ENCODE measurements at regions not wholly inside any gene's neighbourhood (a gene's known extent, or its start where the extent isn't known, plus 50 kb on each side); places are given as distances from the start of the nearest gene placed in this dataset.

DNA sequence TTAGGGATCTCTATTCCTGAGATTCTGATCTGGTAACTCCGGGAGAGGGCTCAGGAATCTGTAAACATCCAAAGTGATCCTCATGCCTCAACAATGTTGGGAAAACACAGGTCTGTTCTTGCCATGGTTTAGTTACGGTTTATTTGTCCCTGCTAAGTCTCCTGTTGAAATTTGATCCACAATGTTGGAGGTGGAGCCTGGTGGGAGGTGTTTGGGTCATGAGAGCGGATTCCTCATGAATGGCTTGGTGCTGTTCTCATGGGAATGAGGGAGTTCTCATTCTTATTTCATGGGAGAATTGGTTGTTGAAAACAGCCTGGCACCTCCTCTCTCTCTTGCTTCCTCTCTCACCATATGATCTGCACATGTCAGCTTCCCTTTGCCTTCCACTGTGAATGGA lies 608.6 kb upstream of the GOT2 start:
- TF ChIP-seq, protein P1, sequence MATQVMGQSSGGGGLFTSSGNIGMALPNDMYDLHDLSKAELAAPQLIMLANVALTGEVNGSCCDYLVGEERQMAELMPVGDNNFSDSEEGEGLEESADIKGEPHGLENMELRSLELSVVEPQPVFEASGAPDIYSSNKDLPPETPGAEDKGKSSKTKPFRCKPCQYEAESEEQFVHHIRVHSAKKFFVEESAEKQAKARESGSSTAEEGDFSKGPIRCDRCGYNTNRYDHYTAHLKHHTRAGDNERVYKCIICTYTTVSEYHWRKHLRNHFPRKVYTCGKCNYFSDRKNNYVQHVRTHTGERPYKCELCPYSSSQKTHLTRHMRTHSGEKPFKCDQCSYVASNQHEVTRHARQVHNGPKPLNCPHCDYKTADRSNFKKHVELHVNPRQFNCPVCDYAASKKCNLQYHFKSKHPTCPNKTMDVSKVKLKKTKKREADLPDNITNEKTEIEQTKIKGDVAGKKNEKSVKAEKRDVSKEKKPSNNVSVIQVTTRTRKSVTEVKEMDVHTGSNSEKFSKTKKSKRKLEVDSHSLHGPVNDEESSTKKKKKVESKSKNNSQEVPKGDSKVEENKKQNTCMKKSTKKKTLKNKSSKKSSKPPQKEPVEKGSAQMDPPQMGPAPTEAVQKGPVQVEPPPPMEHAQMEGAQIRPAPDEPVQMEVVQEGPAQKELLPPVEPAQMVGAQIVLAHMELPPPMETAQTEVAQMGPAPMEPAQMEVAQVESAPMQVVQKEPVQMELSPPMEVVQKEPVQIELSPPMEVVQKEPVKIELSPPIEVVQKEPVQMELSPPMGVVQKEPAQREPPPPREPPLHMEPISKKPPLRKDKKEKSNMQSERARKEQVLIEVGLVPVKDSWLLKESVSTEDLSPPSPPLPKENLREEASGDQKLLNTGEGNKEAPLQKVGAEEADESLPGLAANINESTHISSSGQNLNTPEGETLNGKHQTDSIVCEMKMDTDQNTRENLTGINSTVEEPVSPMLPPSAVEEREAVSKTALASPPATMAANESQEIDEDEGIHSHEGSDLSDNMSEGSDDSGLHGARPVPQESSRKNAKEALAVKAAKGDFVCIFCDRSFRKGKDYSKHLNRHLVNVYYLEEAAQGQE (IDR thresholded peaks at IDR 0.05): no peak
- TF ChIP-seq, protein P2, sequence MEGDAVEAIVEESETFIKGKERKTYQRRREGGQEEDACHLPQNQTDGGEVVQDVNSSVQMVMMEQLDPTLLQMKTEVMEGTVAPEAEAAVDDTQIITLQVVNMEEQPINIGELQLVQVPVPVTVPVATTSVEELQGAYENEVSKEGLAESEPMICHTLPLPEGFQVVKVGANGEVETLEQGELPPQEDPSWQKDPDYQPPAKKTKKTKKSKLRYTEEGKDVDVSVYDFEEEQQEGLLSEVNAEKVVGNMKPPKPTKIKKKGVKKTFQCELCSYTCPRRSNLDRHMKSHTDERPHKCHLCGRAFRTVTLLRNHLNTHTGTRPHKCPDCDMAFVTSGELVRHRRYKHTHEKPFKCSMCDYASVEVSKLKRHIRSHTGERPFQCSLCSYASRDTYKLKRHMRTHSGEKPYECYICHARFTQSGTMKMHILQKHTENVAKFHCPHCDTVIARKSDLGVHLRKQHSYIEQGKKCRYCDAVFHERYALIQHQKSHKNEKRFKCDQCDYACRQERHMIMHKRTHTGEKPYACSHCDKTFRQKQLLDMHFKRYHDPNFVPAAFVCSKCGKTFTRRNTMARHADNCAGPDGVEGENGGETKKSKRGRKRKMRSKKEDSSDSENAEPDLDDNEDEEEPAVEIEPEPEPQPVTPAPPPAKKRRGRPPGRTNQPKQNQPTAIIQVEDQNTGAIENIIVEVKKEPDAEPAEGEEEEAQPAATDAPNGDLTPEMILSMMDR (IDR thresholded peaks at IDR 0.05): no peak
- no peak for TF ChIP-seq CBX8 (IDR thresholded peaks at IDR 0.05)
- no peak for TF ChIP-seq POLR2A (IDR thresholded peaks at IDR 0.05; ENCODE audit: low read length)
- no peak for TF ChIP-seq FOSL2 (IDR thresholded peaks at IDR 0.05)
- no peak for TF ChIP-seq FOSL2 (CRISPR knock-in tag; IDR thresholded peaks at IDR 0.05)
- no peak for TF ChIP-seq GATA3 (IDR thresholded peaks at IDR 0.05; ENCODE audit: borderline replicate concordance)
- TF ChIP-seq RAD21 (conservative IDR thresholded peaks at IDR 0.05 in 1 of 2, IDR thresholded peaks at IDR 0.05 in 1 of 2): no peak
- TF ChIP-seq CBX2 (IDR thresholded peaks at IDR 0.05; ENCODE audit: borderline replicate concordance, low read depth): no peak
- TF ChIP-seq MYC (IDR thresholded peaks at IDR 0.05; ENCODE audit: borderline replicate concordance, low read length): no peak
- TF ChIP-seq, protein P3, sequence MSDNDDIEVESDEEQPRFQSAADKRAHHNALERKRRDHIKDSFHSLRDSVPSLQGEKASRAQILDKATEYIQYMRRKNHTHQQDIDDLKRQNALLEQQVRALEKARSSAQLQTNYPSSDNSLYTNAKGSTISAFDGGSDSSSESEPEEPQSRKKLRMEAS (IDR thresholded peaks at IDR 0.05): no peak
- TF ChIP-seq RFX5 (IDR thresholded peaks at IDR 0.05): no peak
- TF ChIP-seq ZC3H11A (IDR thresholded peaks at IDR 0.05): no peak
- TF ChIP-seq EP300 (IDR thresholded peaks at IDR 0.05): no peak
